Motor neuron (in vitro differentiated cells): ENCODE measurements at regions not wholly inside any gene's neighbourhood (a gene's known extent, or its start where the extent isn't known, plus 50 kb on each side); places are given as distances from the start of the nearest gene placed in this dataset.
A peak's percentile ranks its signal among the peaks of the same experiment; 100 is the strongest.

Experiments
- ATAC-seq, 8 experiments: fragments of 200-7000 bp; cut with Tn5 transposase; replicated peaks in 6 of 8; 2 replicates each; pipeline ENCODE4 v1.8.0; 2021; ENCODE audit warnings: mild to moderate bottlenecking in 8 of 8, moderate library complexity in 8 of 8
- H3K27ac ChIP-seq, 2 donors: fragments of 250-450 bp; sonication (Bioruptor Pico); 2 replicates each; pipeline ENCODE4 v1.9.0; 2021; ENCODE audit warnings: antibody characterized with exemption in 2 of 2, mild to moderate bottlenecking in 2 of 2, moderate library complexity in 1 of 2
- H3K4me1 ChIP-seq, 2 donors: fragments of 250-450 bp; sonication (Bioruptor Pico); replicated peaks in 1 of 2; 2 replicates each; pipeline ENCODE4 v1.6.1; 2021; ENCODE audit warnings: antibody characterized with exemption in 2 of 2, mild to moderate bottlenecking in 2 of 2, moderate library complexity in 1 of 2
- H3K4me3 ChIP-seq, 5 donors: fragments of 250-450 bp; sonication (Bioruptor Pico); 2 replicates each; pipeline ENCODE4 v1.9.0; 2021; ENCODE audit warnings: antibody characterized with exemption in 5 of 5, mild to moderate bottlenecking in 5 of 5, moderate library complexity in 4 of 5
- WGBS, 10 experiments: fragments of 450-650 bp; shearing (Covaris generic); methylation state at CpG; one replicate each; pipeline ENCODE4 v1.0.0; 2022; 5-methylcytosine and 5-hydroxymethylcytosine counted together
- in situ Hi-C, 9 experiments: fragments of 400-800 bp; cut with MboI; loops; one replicate each; pipeline ENCODE4 v1.15.0; 2021; ENCODE audit warnings: low sequenced_read_pairs in 9 of 9, low pct_unique_long_range_greater_than_20kb in 2 of 9; ENCODE audit not compliant: unreplicated experiment in 9 of 9

DNA sequence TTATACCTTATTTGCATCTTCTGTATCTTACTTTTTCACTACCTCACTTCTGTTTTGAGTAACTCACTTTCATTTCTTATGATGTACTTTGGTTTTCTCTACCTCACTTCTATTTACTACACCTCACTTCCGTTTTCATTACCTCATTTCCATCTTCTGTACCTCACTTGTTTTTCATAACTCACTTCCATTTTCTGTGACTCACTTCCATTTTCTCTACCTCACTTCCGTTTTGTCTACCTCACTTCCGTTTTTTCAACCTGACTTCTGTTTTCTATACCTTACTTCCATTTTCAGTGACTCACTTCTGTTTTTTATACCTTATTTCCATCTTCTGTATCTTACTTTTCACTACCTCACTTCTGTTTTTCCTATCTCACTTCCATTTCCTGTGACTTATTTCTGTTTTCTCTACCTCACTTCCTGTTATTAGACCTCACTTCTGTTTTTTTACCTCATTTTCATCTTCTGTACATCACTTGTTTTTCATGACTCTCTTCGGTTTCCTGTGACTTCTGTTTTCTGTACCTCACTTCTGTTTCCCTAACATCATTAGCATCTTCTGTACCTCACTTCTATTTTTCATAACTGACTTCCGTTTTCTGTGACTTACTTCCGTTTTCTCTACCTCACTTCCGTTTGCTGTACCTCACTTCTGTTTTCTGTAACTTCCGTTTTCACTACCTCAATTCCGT is 493.1 kb upstream of the AKR1E2 start:
- in situ Hi-C loops: no loop called here
- Histone ChIP-seq H3K27ac (no peak overlapping the region), H3K4me3 (no peak overlapping the region), H3K4me1 (no peaks in the 10 kb centered on the region)
- whole genome bisulfite sequencing, 10 experiments: 84 to 99% (median 91%) methylated on average over 6 to 9 of the region's 9 CpGs
- no peak for ATAC-seq

DNA sequence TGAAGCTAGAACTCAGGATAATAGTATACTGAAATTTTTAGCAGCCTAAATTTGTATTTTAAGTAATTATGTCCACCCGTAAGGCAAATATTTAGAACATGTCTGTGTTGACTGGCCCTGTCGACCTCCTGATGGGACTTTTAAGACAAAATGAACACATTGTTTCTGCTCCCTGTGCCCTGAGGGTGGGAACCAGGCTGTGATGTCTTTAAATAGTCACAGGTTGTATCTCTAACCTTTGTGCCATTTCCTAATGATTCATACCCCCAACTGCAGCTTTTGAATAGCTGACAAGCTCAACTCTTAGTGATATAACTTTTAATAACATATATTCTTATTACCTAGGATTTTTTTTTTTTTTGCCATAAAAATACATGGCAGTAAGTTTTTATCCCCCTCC is 494.9 kb upstream of the AKR1E2 start:
- H3K27ac ChIP-seq: no peak overlapping the region
- H3K4me3 ChIP-seq: no peak overlapping the region
- in situ Hi-C loops: no loop called here
- H3K4me1 ChIP-seq: no peaks in the 10 kb centered on the region
- 0 to 100% (median 83%) methylated on average over 1 to 2 of the region's 2 CpGs; no CpG with 5 or more reads in 2 of the 10 experiments for WGBS, 10 experiments
- no peak for ATAC-seq

DNA sequence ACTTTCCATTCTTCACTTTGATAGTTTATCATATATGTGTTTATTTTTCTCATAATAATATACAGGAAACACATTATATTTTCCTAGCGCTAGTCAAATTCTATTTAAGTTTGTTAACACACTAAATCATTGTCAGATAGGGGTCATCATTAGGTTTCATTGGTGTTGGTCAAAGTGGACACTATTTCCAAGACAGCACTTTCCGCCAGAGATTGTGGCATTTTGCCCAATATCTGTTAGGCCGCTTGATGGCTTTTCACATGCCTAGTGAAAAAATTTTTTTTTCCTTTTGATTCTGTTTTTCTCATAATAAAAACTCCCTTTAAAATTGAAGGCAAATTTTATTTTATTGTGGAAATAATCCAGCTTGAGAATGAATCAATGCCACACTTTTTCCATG is 495.4 kb upstream of the AKR1E2 start:
- WGBS, 10 experiments: 84 to 100% (median 93%) methylated on average over 1 to 3 of the region's 3 CpGs; no CpG with 5 or more reads in 1 of the 10 experiments
- in situ Hi-C loops: no loop called here
- Histone ChIP-seq H3K4me3 (no peak overlapping the region), H3K27ac (no peak overlapping the region), H3K4me1 (no peaks in the 10 kb centered on the region)
- no peak for ATAC-seq

DNA sequence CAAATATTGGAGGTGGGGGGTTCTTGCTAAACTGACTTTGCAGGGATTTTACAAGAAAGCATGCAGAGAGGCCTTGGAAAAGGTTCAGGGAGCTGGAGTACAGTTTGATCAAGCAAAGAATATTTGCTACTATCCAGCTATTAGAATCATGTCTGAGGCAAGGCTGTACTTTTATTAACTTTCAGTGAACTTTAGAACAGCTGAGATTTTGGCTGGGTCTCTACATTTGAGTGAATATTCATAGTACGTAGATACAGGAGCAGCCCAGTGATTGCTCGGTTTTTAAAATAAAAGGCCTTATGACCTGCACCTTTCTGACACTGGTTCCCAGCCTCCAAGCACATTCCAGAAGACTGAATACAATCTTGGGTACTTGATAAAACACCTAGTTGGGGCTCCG is 496.8 kb upstream of the AKR1E2 start:
- H3K4me1 ChIP-seq: no peaks in the 10 kb centered on the region
- H3K27ac ChIP-seq: no peak overlapping the region
- no peak overlapping the region for H3K4me3 ChIP-seq
- in situ Hi-C loops: no loop called here
- 42 to 100% (median 100%) methylated on average over 1 to 3 of the region's 3 CpGs; no CpG with 5 or more reads in 2 of the 10 experiments for WGBS, 10 experiments
- ATAC-seq: peak in 1 of 8 experiments; percentile 65

DNA sequence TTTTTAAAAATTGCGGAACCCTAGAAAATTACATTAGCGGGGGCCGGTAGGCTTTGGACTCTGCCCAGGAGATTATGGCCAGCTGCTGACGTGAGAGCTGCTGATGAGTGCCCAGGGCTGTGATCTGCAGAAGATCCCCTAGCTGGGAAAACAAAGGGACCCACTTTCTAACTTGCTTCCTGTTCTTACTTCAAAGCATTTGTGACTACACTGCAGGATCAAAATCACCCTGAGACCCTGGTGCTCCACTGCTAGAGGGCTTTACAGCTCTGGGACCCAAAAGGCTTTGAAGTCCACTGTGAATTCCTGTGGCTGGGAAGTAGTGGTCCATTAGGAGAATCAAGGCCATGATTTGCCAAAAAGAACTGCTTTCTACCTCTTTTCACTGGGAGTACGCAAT is 499.4 kb upstream of the AKR1E2 start:
- in situ Hi-C loops: no loop called here

DNA sequence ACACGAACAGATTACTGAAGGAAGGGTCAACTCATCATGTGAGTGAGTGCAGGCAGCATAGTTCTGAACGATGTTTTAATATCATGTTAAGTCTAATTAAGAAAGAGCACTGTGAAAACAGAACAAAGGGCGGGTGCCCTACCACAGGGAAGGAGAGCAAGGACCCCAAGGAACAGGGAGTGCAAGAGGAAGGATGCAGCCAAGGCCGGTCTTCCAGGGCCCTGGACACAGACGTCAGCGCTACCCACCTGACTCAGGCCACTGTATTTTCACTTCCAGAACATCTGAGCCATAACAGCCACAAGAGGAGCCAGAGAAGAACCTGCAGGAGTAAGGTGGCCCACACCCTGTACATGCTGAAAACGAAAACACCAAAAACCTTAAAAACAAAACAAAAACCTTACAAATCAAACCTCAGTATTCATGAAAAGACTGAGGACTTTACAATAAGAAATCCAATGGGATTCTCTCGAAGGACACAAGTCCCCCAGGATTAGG is 506.1 kb upstream of the AKR1E2 start:
- Histone ChIP-seq H3K4me3 (no peak overlapping the region), H3K27ac (no peak overlapping the region), H3K4me1 (peaks cover 0 to 6% of the 10 kb centered on the region in 2 donors)
- 82 to 100% (median 92%) methylated on average over 1 to 6 of the region's 8 CpGs; no CpG with 5 or more reads in 2 of the 10 experiments for WGBS, 10 experiments
- in situ Hi-C loops: no loop called here
- ATAC-seq: no peak

More for the DNA sequence above, 499.4 kb upstream of the AKR1E2 start:
- 90 to 100% (median 98%) methylated on average over 1 to 5 of the region's 5 CpGs; no CpG with 5 or more reads in 4 of the 10 experiments for WGBS, 10 experiments
- no peaks in the 10 kb centered on the region for H3K4me1 ChIP-seq
- no peak overlapping the region for H3K4me3 ChIP-seq
- no peak overlapping the region for H3K27ac ChIP-seq
- no peak for ATAC-seq

DNA sequence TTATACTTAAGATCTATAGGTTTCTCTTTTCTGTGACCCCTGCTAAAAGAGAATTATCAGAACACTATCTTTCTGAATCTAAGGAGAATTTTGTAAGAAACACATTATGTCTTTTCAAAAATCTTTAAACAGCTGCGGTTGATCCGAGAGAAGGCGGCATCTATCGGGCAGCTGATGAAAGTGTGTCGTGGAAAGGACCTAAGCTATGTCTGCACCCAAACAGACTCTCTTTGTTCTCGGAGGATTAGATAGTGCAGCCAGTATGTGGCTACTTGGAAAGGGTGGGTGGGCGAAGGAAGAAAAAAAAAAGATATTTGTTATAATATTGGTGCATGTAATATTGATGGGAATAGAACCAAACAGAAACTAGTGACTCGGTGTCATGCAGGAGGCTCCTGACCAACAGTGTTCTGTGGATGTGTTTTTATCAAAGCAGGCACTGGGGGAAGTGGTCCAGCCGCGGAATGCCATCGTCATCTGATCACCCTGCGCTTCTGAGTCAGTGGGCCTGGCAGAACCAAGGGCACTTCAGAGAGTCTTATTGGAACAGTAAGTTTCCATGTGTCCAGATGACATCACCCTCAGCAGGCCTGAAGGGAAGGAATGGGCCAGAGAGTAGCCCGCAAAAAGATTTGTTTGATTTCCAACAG is 509.7 kb upstream of the AKR1E2 start:
- H3K27ac ChIP-seq: no peak overlapping the region
- in situ Hi-C loops: no loop called here
- peaks cover 0 to 6% of the 10 kb centered on the region in 2 donors for H3K4me1 ChIP-seq
- no peak overlapping the region for H3K4me3 ChIP-seq
- 4 to 100% (median 84%) methylated on average over 1 to 13 of the region's 13 CpGs for WGBS, 10 experiments
- ATAC-seq: peak in 3 of 8 experiments; percentile 19 to 92 (median 27)

DNA sequence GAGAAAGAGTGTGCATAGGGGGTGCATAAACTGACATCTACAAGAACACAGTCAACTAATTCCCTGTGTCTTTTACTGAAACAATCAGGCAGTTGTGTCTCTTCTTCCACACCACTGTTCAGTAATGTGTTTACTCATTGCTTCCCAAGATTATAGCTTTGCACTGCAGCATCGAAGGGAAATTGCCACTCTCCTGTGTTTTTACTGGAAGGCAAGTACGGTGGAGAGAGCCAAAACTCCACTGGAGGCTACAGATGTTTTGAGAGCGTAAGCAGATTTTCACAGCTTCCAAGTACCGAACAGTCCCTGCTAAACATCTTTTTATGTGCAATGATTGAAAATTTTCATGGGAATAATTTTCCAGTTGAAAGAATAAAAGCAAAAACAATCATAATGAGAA is 510.5 kb upstream of the AKR1E2 start:
- Histone ChIP-seq H3K27ac (no peak overlapping the region), H3K4me3 (no peak overlapping the region), H3K4me1 (peaks cover 0 to 6% of the 10 kb centered on the region in 2 donors)
- WGBS, 10 experiments: 0 to 93% (median 80%) methylated on average over 1 to 3 of the region's 4 CpGs; no CpG with 5 or more reads in 1 of the 10 experiments
- in situ Hi-C loops: no loop called here
- no peak for ATAC-seq

DNA sequence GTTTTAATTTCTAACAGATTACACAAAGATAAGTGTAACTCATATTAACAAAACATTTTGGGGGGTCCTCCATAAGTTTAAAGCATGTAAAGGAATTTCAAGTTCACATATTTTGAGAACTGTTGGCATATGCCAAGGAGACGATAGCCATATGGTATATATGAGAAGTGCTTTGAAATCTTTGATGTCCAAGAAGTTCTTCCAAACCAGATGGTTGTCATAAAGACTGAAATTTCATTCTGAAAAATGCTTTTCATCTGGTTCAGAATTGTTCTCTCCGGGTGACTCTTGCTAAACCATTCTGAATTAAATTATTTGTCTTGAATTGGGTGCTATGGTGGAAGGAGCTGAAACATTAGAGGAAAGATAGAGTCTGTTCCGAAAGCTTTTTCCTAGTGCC is 513.0 kb upstream of the AKR1E2 start:
- no peak for ATAC-seq

DNA sequence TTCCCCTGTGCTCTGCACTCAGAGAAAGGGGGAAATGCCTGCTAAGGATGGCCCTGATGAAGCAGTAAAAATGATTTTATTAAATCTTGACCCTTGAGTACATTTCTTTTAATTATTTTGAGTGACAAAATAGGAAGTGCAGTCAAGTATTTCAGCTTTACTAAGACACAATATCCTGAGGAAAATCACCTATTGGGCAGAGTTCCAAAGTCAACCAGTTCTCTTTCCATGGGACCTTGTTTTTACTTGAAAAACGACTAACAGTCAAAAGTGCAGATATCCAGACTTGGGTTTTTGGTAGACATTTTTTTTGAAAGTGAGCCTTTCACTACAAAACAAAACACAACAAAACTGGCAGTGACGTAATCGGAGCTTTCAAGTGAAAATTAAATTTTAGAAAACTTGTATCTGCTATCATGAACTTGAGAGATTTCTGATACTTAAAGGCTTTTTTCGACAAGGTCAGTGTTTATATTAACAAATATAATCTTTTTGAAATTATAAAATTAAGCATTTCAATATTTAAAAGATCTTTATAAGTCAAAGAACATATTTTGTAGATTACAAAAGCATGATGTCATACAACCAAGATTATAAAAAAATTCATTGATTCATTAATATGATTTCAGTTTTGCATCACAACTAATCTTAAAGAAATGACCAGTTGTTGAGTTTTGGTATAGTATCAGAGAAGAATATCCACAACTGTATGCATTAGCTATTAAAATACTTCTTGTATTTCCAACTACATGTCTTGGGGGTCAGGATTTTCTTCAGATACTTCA is 513.8 kb upstream of the AKR1E2 start:
- H3K27ac ChIP-seq: no peak overlapping the region
- whole genome bisulfite sequencing, 10 experiments: 63 to 100% (median 86%) methylated on average over 1 to 4 of the region's 4 CpGs
- in situ Hi-C loops: no loop called here
- no peak for ATAC-seq
- H3K4me3 ChIP-seq: no peak overlapping the region
- H3K4me1 ChIP-seq: peaks cover 0 to 18% of the 10 kb centered on the region in 2 donors

More for the DNA sequence above, 513.0 kb upstream of the AKR1E2 start:
- in situ Hi-C loops: no loop called here
- Histone ChIP-seq H3K4me1 (peaks cover 0 to 18% of the 10 kb centered on the region in 2 donors), H3K27ac (no peak overlapping the region), H3K4me3 (no peak overlapping the region)
- 35 to 100% (median 60%) methylated on average over 2 to 3 of the region's 3 CpGs; no CpG with 5 or more reads in 1 of the 10 experiments for WGBS, 10 experiments

DNA sequence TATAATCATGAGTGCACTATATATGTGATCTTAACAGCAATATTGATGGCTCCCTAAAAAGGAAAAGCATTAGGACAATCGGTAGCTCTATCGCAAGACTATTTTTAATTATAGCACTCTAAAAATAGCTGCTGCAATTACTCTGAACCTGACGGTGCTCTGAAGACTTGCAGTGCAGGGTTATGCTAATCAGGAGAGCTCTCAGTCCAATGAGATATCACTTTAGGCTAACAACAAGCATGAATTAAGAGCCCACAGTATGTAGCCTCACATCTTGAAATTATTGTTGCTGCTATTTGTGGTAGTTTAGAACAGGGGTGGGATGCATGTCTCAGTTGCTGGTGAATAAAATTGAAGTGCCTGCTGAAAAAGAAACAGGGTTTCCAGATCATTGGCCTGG is 515.8 kb upstream of the AKR1E2 start:
- Histone ChIP-seq H3K4me3 (no peak overlapping the region), H3K27ac (no peak overlapping the region), H3K4me1 (peaks cover 0 to 12% of the 10 kb centered on the region in 2 donors)
- ATAC-seq: peak in 5 of 8 experiments; percentile 87 to 98 (median 93)
- 20 to 100% (median 50%) methylated on average over 1 to 3 of the region's 3 CpGs; no CpG with 5 or more reads in 1 of the 10 experiments for WGBS, 10 experiments
- in situ Hi-C loops: no loop called here

DNA sequence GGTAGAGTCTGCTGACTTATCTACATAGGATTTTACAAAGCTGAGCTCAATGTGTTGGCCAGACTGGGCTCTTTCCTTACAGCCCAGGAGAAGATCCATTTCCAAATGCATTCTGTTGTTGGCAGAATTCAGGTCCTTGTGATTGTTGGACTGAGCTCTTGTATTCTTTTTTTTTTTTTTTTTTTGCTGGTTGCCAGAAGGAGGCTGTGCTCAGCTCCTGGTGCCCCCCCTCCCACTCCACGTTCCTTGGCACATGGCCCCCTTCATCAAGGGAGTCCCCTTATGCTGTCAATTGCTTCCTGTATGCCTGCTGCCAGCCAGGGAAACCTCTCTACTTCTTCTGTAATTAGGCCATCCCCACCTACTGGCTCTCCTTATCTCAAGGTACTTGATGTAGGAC is 518.1 kb upstream of the AKR1E2 start:
- ATAC-seq: no peak
- Histone ChIP-seq H3K27ac (no peak overlapping the region), H3K4me1 (peaks cover 0 to 12% of the 10 kb centered on the region in 2 donors), H3K4me3 (no peak overlapping the region)
- 57% methylated on average over 1 of the region's 1 CpG; no CpG with 5 or more reads in 9 of the 10 experiments for WGBS, 10 experiments
- in situ Hi-C loops: no loop called here

DNA sequence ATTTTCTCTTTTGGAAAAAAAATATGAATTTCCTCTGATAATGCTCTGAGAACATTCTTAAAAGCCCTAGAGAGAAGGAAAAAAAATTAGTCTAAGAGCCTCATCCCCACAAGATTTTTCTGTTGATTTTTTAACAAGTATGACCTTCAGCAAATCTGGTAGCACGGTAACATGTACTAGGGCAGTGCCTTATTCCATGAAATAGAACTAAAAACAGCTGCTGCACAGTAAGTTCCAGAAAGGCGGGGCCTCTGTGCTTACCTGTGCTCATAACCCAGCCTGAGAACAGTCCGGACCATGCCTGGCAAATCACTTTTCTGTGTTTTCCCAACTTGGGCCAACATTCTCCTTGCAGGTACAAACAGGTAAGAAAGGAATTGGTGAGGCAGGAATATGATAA is 519.1 kb upstream of the AKR1E2 start:
- Histone ChIP-seq H3K4me3 (no peak overlapping the region), H3K27ac (no peak overlapping the region), H3K4me1 (peaks cover 0 to 12% of the 10 kb centered on the region in 2 donors)
- no peak for ATAC-seq
- WGBS, 10 experiments: 60 to 100% (median 92%) methylated on average over 1 to 3 of the region's 3 CpGs; no CpG with 5 or more reads in 1 of the 10 experiments
- in situ Hi-C loops: no loop called here
